GM13976 (cell line): ENCODE measurements at regions not wholly inside any gene's neighbourhood (a gene's known extent, or its start where the extent isn't known, plus 50 kb on each side); places are given as distances from the start of the nearest gene placed in this dataset.

Experiments used
- DNase-seq: peaks from one replicate; pipeline ENCODE4 v3.0.0; 2012; ENCODE audit warnings: low spot score
- CTCF ChIP-seq: IDR thresholded peaks from 2 replicates; pipeline ENCODE4 v1.5.1; 2012; ENCODE audit warnings: borderline replicate concordance, mild to moderate bottlenecking; ENCODE audit not compliant: insufficient read depth; ENCODE audit errors: extremely low read depth, missing control alignments, control extremely low read depth
- in situ Hi-C: fragments of 300-500 bp; cut with MboI; formaldehyde crosslinking; loops from one replicate; pipeline ENCODE4 v1.12.0; 2022; ENCODE audit warnings: low sequenced_read_pairs, mixed read lengths, inconsistent platforms; ENCODE audit not compliant: unreplicated experiment

GRCh38 chr21:38753114-38753513, 52.6 kb upstream of the ETS2 start:
- no peak for DNase-seq
- TF ChIP-seq CTCF: no peak
- in situ Hi-C loops: no loop called here

GRCh38 chr21:38753557-38753971, 52.2 kb upstream of the ETS2 start:
- in situ Hi-C loops: no loop called here
- no peak for DNase-seq
- TF ChIP-seq CTCF: no peak
